OCI-M1 (cell line): ENCODE measurements at regions not wholly inside any gene's neighbourhood (a gene's known extent, or its start where the extent isn't known, plus 50 kb on each side); places are given as distances from the start of the nearest gene placed in this dataset.

Experiments used
- DNase-seq: peaks from one replicate; lab custom pipeline; 2025; lab: John Stamatoyannopoulos, UW

DNA sequence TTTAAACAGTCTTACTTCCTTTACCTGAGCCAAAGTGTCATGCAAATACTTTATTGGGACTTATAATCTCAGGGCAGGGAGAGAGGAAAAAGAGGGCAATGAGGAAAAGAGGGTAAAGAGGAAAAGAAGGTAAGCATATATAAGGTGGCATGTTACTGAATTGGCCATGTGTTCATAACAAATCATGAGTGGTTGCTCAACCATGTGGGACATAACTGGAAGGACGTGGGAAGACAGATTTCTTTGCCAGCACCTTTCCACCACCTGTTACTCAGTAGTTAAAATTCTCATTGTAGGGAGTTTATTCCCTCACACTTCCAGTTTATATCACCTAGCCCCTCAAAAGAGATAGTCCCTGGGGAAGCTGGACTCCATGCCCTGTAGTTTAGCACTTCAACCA, 54.7 kb upstream of the TPRG1 start:
- DNase-seq = no peak

DNA sequence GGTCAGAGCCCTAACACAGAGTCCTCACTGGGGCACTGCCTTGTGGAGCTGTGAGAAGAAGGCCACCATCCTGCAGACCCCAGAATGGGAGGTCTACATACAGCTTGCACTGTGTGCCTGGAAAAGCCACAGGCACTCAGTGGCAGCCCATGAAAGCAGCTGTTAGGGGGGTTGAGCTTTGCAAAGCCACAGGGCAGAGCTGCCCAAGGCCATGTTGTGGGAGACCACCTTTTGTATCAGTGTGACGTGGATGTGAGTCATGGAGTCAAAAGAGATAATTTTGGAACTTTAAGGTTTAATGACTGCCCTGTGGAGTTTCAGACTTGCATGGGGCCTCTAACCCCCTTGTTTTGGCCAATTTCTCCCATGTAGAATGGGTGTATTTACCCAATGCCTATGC, 52.9 kb upstream of the TPRG1 start:
- DNase-seq = no peak

DNA sequence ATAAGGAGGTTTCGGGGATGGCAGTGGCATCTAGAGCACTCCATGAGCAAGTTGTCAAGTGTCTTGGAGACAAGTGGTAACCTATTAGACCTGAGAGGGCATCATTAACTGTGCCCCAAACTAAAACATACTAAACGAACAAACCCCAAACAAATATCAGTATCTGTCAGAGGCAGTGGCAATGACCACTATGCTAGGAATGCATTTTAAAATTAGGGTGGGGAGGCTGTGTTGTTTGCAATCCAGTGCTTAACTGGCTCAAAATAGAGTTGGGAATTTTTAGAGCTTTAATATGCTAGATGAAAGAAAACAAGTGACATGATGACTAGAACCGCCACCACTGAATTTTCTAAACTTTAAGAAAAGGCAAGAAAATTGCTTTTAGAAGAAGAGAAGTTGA, 51.8 kb upstream of the TPRG1 start:
- no peak for DNase-seq

DNA sequence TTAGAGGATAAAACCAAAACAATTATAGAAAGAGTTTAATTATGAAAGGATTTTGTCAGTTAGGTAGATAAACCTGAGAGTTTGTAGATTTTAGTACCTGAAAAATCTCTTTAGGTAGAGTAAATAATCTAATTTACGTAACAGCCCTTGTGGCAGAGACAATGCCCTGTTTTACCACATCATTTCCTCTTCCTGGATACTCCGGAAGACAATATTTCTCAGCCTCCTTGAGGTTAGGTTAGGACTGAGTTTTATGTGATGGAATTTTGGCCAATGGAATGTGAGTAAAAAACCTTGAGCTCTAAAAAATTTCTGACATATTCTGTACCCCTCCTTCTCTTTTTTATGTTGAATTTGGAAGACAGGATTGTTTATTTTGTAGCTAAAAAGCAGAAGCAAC, 50.7 kb upstream of the TPRG1 start:
- DNase-seq = no peak
